Activated naive CD4-positive, alpha-beta T cell treated with Interleukin-2 at 50 U/mL for 16 hours (primary cell): ENCODE measurements at regions not wholly inside any gene's neighbourhood (a gene's known extent, or its start where the extent isn't known, plus 50 kb on each side); places are given as distances from the start of the nearest gene placed in this dataset.
"Not testable (repeated sequence)": the region's sequence is repeated elsewhere in the genome, so short reads cannot be mapped to it uniquely, and the experiment has no call there.

Source experiments
- DNase-seq: peaks from one replicate; pipeline ENCODE4 v3.0.0-alpha.2; 2020

GRCh38 chr5:56685503-56686217 is 129.7 kb upstream of the MAP3K1 start:
- DNase-seq, result no peak

DNA sequence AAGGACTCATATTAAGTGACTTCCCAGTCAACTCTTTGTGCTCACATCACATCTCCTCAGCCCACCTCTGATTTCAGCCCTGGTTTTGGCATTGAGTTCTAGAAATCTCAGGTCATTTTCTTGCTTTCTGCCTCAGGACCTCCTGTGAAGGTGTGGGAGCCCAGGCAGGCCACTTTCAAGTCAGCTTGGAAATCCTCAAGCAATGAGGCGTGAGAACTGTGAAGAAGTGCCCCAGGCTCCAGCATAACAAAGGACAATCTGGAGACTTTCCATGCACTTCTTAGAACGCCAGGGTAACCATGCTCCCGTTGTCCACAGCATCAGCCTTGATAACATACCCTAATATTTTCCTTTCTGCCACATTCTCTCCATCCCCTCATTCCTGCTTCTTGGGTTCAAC is 131.2 kb upstream of the MAP3K1 start:
- DNase-seq, result no peak

DNA sequence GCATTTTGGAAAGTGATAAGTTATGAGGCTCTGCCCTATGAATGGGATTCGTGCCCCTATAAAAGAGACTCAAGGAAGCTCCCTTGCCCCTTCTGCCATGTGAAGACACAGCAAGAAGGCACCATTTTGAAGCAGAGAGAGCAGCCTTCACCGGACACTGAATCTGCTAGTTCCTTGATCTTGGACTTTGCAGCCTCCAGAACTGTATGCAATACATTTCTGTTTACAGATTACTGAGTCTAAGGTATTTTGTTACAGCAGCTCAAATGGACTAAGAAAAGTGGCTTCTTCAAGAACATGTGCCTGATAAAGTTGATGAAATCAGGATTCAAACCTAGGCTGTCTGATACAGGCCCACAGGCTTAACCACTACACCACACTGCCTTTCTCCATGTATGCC is 131.6 kb upstream of the MAP3K1 start:
- no peak for DNase-seq

- no peak for DNase-seq
Measured at GRCh38 chr5:56683281-56683680, 132.1 kb upstream of the MAP3K1 start.

DNA sequence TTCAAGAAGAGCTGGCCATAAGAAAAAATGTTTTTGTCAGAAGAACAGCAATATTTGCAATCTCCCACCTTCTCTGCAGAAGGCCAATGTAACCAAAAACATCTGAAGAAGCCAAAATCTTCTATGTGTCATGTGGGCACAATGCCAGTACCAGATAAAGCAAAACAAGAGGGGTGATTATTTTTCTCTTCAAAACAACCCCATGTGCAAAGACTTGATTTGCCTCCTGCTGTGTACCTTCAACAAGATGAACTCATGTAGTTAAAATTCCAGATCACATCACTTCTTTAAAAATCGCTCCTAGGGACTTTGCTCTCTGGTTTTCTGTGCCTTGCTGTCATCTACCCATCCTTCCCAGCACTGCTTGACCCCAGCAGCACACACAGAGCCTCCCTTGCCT is 134.0 kb upstream of the MAP3K1 start:
- DNase-seq, result no peak

DNA sequence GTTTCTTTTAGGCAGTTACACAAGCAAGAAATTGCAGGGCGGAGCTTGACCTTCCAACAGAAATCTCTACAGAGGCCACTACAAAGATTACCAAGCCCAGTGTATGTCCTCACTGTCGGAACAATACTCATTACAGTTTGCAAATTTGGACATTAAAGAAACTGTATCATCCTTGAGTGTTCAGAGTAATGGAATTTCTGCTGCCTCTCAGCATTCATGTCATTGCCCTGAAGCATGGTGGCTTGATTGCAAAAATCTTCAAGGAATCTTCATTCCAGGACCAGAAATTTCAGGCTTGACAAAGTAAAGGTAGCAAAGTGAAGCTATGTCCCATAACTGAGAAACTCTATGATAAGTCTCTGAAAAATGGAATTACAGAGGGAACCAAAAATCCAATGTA is 134.6 kb upstream of the MAP3K1 start:
- DNase-seq, result no peak

- no peak for DNase-seq
Measured at GRCh38 chr5:56677690-56678305, 137.6 kb upstream of the MAP3K1 start.

DNA sequence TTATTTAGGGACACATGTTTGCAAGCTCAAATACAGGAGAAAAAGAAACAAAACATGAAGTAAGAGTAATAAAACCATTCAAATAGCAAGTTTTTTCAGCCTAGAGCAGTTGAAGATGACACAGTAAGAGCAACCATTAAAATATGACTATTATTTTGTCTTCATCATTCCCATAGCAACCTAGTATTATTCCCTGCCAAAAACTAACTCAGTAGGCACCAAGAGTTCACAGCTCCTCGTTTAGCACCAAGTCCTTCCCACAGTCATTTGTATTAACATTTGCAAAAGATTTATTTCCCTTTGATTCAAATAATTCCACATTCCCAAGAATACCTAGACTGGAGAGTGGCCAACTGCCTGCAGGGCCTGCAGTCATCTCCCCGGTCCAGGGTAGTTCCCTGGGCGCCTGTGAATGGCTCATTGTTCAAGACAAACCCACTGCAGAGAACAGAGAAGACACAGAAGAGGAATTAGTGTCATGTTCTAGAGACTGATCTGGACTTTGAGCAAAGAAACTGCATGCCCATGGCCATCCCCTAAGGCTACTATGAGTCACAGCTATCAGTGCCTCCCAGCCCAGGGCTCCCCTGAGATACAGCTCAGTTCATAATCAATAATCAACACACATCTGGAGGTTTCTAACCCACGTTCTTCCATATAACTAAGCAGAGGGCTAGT is 139.1 kb upstream of the MAP3K1 start:
- DNase-seq, result no peak

DNA sequence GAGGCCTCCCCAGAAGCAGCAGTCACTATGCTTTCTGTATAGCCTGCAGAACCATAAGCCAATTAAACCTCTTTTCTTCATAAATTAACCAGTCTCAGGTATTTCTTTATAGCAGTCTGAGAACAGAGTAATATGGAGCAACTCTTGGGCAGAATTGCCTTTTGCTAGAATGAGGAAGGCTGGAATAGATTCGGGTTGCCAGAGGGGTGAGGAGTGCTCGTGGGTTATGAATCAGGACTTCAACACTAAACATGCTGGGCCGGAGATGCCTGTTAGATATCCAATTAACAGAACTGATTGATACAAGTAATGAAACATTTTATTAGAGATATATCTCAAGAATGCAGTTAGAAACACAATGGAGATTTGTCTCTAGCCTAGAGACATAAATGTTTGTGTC is 140.9 kb upstream of the MAP3K1 start:
- DNase-seq, result no peak

GRCh38 chr5:56673171-56673570 is 142.2 kb upstream of the MAP3K1 start:
- DNase-seq, result no peak

DNA sequence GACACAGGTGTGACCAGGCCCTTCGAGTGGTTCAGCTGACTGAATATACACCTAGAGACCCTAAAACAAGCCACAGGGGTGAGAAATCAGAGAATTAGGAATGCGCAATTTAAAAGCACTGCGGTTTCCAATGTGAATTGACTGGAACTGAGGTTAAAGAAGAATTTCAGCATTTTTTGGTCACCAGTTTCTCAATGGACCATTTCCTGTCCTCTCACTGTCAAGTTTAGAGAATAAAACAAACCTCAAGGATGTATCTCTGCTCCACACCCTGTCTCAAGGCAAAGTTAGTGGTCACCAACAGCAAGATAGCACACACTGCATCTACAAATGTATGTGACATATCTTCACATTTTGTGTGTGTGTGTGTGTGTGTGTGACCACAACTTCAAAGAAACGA is 143.8 kb upstream of the MAP3K1 start:
- DNase-seq, result no peak

DNA sequence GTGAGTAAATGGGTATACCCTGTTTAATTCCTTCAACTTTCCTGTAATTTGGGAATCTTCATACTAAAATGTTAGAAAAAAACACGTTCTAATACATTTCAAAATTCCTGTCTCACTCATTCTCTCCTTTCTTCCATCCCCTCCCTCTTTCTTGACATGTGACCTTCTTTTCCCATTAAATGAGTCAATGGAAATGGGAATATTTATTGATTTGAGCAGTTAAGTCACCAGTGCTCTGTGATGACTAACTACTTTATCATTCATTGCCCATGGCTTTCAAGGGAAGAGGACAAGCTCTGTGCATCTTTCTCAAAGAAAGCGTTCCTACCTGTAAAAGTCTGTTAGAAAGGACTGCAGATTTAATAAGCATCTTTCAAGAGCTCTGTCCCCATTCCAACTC is 144.4 kb upstream of the MAP3K1 start:
- no peak for DNase-seq

DNA sequence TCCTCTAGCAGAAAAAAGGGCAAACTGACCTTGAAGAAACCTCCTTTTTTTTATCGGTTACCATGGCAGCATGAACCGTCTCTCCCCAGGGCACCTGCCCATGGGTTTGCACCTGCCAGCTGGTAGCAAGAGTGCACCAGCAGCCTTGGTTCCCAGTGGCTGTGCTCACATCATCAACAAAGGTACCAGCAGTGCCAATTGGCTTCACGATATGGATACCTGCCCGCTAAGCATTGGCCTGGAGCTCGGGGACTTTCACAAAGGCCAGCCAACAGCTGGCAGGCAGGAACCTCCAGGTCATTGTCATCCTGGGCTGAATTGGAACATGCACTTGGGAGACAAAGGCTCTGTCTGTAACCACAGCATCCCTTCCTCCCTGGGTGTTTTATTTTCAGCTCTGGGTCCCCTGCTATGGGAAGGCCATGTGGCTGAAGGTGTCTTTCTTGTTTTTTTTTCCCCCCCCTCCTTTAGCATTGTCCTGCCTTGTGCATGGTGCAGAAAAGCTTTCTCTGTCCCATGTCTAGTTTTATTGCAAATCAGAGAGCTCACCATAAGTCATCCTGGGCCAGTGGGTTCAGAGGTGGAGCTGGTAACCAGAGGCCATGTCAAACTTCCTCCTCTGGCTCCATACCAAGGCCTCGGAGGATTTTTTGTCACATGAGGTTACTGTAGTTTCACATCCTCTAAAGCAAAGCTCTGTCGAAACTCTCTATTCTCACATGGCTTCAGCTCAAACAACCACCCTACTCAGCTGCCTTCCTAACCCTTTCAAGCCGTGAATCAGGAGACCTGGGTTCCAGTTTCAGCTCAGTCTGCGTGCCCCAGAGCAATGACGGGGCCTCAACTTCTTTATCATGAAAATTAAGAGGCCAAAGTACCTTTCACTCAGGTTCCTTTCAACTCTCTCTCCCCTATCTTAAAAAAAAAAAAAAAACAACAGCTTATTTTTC is 145.5 kb upstream of the MAP3K1 start:
- peak; percentile 33 for DNase-seq

DNA sequence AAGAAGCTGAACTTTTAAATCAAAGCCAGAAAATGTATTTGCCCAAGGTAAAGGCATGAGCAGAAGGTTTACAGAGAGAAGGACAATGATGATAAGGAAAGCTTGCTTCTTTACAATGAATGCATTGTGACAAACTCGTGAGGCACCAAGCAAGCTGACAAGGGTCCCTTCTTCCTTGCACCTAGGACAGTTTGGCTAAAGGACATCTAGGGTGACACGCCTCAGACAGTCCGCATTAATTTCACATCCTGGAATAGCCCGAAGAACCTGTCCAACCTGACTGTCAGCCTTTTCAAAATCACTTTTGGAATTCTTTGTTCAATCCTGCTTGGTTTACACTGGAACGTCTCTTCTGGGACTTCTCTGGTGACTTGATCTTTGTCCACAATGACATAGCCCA is 146.4 kb upstream of the MAP3K1 start:
- DNase-seq, result no peak

DNA sequence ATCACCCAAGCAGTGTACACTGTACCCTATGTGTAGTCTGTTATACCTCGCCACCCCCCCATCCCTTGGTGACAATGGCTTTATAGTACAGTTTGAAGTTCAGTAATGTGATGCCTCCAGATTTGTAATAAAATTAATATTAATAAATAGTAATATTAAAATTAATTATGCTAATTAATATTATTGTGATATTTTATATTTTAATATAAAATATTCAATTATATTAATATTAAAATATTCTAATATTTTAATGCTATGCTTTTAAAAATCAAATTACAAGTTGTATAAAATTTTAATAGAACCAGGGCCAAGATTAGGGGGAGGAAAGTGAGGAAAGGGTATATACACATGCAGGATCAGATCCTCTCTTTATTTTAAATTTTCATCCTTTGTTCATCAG is 147.7 kb upstream of the MAP3K1 start:
- no peak for DNase-seq

DNA sequence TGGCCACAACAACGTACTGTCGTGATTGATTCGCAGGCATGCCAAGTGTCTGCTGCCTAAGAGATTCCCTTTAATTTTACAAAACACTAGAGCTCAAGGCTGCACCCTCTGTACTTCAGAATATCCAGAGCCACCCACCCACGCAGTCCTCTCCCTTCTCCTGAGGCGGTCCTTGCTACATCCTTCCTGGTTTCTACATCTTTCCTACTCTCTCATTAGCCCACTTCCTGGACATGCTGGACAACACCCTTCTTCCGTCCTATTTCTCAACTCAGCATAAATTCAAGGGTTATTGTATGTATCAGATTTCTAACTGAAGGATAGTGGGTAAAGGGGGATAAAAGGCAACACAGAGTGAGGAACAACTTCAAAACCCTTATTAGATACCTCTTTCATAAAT is 148.4 kb upstream of the MAP3K1 start:
- no peak for DNase-seq

GRCh38 chr5:56665117-56665516 is 150.2 kb upstream of the MAP3K1 start:
- DNase-seq, result not testable (repeated sequence)

GRCh38 chr5:56664025-56664424 is 151.3 kb upstream of the MAP3K1 start:
- DNase-seq, result no peak

DNA sequence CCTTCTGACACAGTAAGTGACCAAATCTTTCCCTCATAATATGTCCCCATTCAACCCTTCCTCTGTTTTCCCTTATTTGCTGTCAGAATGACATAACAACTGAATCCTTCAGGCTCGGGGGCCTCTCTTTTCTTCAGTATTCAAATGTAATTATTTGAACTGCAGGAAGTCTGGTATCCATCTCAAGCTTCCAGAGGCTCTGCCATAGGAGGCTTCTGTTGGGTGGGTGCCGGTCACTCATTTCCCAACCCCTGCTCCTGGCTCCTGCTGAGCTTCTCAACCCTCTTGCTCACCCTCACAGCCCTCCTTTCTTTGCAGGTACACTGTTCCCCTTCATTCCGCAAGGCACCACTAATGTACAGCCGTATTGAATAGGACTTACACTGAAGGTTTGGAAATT is 151.8 kb upstream of the MAP3K1 start:
- DNase-seq, result no peak

DNA sequence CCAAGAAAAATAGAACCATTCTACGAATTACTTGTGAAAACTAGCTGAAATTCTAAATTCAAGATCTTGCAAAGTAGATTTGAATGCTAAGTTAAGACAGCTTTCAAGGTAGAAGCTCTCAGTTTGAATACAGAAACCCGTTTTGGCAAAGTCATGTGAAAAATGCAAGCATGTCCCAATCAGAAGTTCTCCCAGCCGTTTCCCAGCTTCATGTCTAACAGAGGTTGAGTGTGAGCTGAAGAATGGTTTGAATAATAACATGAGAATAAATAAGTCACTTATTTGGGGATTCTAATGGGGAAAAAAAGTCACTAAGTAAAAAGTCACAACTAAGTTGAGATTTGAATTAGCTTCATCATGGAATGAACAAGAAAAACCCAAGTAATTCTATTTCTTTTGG is 152.5 kb upstream of the MAP3K1 start:
- DNase-seq, result no peak

GRCh38 chr5:56659971-56660370 is 155.4 kb upstream of the MAP3K1 start:
- no peak for DNase-seq

DNA sequence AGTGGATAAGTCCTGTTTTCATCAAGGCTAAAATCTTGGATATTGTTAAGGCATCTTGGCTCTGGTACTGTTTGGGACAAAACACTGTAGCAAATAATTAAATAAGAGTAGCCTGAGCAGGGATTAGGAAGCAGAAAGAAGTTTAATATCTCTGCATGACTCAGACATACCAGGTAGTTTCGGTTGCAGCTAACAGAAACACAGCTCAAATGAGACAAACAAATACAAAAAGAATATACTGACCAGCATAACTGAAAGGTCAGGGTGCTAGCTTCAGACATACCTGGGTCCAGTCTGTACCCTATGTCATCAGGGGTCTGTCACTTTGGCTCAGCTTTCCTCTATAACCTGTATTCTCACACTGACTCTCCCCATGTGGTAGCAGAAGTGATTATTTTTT is 156.4 kb upstream of the MAP3K1 start:
- DNase-seq, result no peak
